K562 (cell line): ENCODE measurements at regions not wholly inside any gene's neighbourhood (a gene's known extent, or its start where the extent isn't known, plus 50 kb on each side); places are given as distances from the start of the nearest gene placed in this dataset.

Experiments
- ATAC-seq: fragments of 200-7000 bp; cut with Tn5 transposase; 3 replicates; pipeline ENCODE4 v1.9.1; 2020; ENCODE audit warnings: moderate library complexity
- BruUV-seq: library from RNA; stranded (reverse); fragments of 400-500 nt; replicated peaks from 2 replicates; lab custom pipeline; 2021; lab: Mats Ljungman, UMichigan
- CTCF ChIA-PET: fragments of 300-600 bp; formaldehyde crosslinking; extraction: SDS; loops from one replicate; lab custom pipeline; 2021; ENCODE audit warnings: low intra/inter-chr PET ratio; lab: Yijun Ruan, JAX
- POLR2A ChIA-PET: fragments of 300-600, 350-650 bp; sonication (Branson Sonifier 250); formaldehyde crosslinking; extraction: SDS; loops from one replicate; lab custom pipeline; 2021; ENCODE audit warnings: antibody characterized with exemption, inconsistent platforms; lab: Yijun Ruan, JAX
- DNase-seq, 4 experiments: peaks; one replicate each; pipeline versions ENCODE4 v3.0.0 to v3.0.0-alpha.2; 2011 to 2018; ENCODE audit warnings: low spot score in 3 of 4, mixed read lengths in 3 of 4; ENCODE audit errors: extremely low read depth in 1 of 4
- FAIRE-seq: peaks from 2 replicates; lab custom pipeline; 2011; peaks lifted over from hg19 to GRCh38; lab: Jason Lieb, UNC
- H2AFZ ChIP-seq: 2 replicates; pipeline ENCODE4 v1.6.0; 2011; ENCODE audit warnings: low read depth, low read length, control low read depth, inconsistent platforms
- H3K27ac ChIP-seq: fragments of 200-600 bp; 3 replicates; pipeline ENCODE4 v1.8.0; 2011; ENCODE audit warnings: low read depth, mild to moderate bottlenecking, control low read depth, inconsistent platforms, low read length, moderate library complexity, mixed read lengths; ENCODE audit errors: extremely low read depth
- H3K27me3 ChIP-seq, 2 experiments: fragments of 300-600 bp in 1 of 2; 2 replicates in 1 of 2; 3 replicates in 1 of 2; pipeline versions ENCODE4 v1.6.0 to v1.8.0; 2011; ENCODE audit warnings: inconsistent platforms in 2 of 2, low read length in 2 of 2, mild to moderate bottlenecking in 1 of 2, mixed read lengths in 1 of 2, moderate library complexity in 1 of 2; ENCODE audit not compliant: control insufficient read depth in 2 of 2, insufficient read depth in 2 of 2
- H3K36me3 ChIP-seq: fragments of 300-600 bp; 3 replicates; pipeline ENCODE4 v1.8.0; 2011; ENCODE audit warnings: mild to moderate bottlenecking, low read length, inconsistent platforms; ENCODE audit not compliant: control insufficient read depth, insufficient read depth
- H3K4me1 ChIP-seq, 2 experiments: fragments of 200-600 bp in 1 of 2; replicated peaks in 1 of 2; 2 replicates in 1 of 2; 3 replicates in 1 of 2; pipeline versions ENCODE4 v1.5.1 to v1.8.0; 2011; ENCODE audit warnings: inconsistent platforms in 2 of 2, low read length in 2 of 2, mild to moderate bottlenecking in 1 of 2, mixed read lengths in 1 of 2, moderate library complexity in 1 of 2; ENCODE audit not compliant: control insufficient read depth in 2 of 2, insufficient read depth in 2 of 2
- H3K4me2 ChIP-seq: 2 replicates; pipeline ENCODE4 v1.6.1; 2011; ENCODE audit warnings: low read length, control low read depth, inconsistent platforms, mixed read lengths; ENCODE audit not compliant: insufficient read depth
- H3K4me3 ChIP-seq: fragments of 200-600 bp; sonication (generic), shearing (Covaris generic); 2 replicates; pipeline ENCODE4 v1.5.1; 2016; ENCODE audit warnings: control low read depth, inconsistent platforms
- H3K79me2 ChIP-seq: fragments of 200-600 bp; 3 replicates; pipeline ENCODE4 v1.8.0; 2011; ENCODE audit warnings: low read length, inconsistent platforms; ENCODE audit not compliant: control insufficient read depth, insufficient read depth
- H3K9ac ChIP-seq, 2 experiments: 2 replicates each; pipeline versions ENCODE4 v1.6.0 to v1.6.1; 2011; ENCODE audit warnings: low read depth in 2 of 2, low read length in 2 of 2, control low read depth in 1 of 2, inconsistent platforms in 1 of 2, mild to moderate bottlenecking in 1 of 2, mixed read lengths in 1 of 2; ENCODE audit not compliant: insufficient read depth in 1 of 2
- H3K9me1 ChIP-seq: one replicate; pipeline ENCODE4 v1.6.0; 2011; ENCODE audit warnings: inconsistent platforms, mild to moderate bottlenecking, low read length, moderate library complexity; ENCODE audit not compliant: control insufficient read depth, insufficient read depth
- H3K9me3 ChIP-seq: replicated peaks from 2 replicates; pipeline ENCODE4 v1.5.1; 2011; ENCODE audit warnings: low read depth, low read length, inconsistent platforms; ENCODE audit not compliant: control insufficient read depth, insufficient read depth
- H4K20me1 ChIP-seq: replicated peaks from 2 replicates; pipeline ENCODE4 v1.6.1; 2011; ENCODE audit warnings: low read length, inconsistent platforms, mixed read lengths; ENCODE audit not compliant: control insufficient read depth, insufficient read depth
- BCOR ChIP-seq: fragments of 450-650 bp; IDR thresholded peaks from 2 replicates; pipeline ENCODE4 v1.6.1; 2016
- BHLHE40 ChIP-seq: IDR thresholded peaks from 2 replicates; pipeline ENCODE4 v1.6.1; 2011; ENCODE audit warnings: low read length, improper control_type of control experiment
- EGR1 ChIP-seq: fragments of 450-650 bp; conservative IDR thresholded peaks from 2 replicates; pipeline ENCODE4 v1.6.1; 2017; ENCODE audit warnings: mild to moderate bottlenecking
- HNRNPLL ChIP-seq: fragments of 200-400 bp; formaldehyde crosslinking; IDR thresholded peaks from 2 replicates; pipeline ENCODE4 v1.6.1; 2017; ENCODE audit warnings: low read length, low read depth, mild to moderate bottlenecking; ENCODE audit not compliant: poor library complexity, severe bottlenecking
- POLR2A ChIP-seq: fragments of 450-650 bp; conservative IDR thresholded peaks from 2 replicates; pipeline ENCODE4 v1.6.1; 2016
- SAFB2 ChIP-seq: fragments of 200-400 bp; formaldehyde crosslinking; IDR thresholded peaks from 2 replicates; pipeline ENCODE4 v1.6.1; 2018; ENCODE audit warnings: borderline replicate concordance, low read length, low read depth, moderate library complexity; ENCODE audit not compliant: severe bottlenecking
- SLC30A9 ChIP-seq: fragments of 250-450 bp; sonication (Bioruptor Pico); IDR thresholded peaks from 2 replicates; pipeline ENCODE4 v1.8.0; 2022; ENCODE audit warnings: mild to moderate bottlenecking, moderate library complexity
- THRAP3 ChIP-seq: fragments of 450-650 bp; IDR thresholded peaks from 2 replicates; pipeline ENCODE4 v1.6.1; 2016; ENCODE audit warnings: mild to moderate bottlenecking, inconsistent platforms, borderline replicate concordance
- ZNF583 ChIP-seq: fragments of 250-450 bp; sonication (Bioruptor Pico); IDR thresholded peaks from 2 replicates; pipeline ENCODE4 v1.4.0; 2020
- WGBS: fragments of 100-300 bp; shearing (Covaris generic); methylation state at CpG from one replicate; pipeline ENCODE4 v1.1.6; 2016; ENCODE audit warnings: low coverage, mixed read lengths; ENCODE audit not compliant: insufficient coverage; ENCODE audit errors: missing lambda C conversion rate; 5-methylcytosine and 5-hydroxymethylcytosine counted together
- in situ Hi-C: fragments of 300-500 bp; cut with MboI; formaldehyde crosslinking; loops from 4 replicates; pipeline ENCODE4 v1.15.0; 2018; ENCODE audit warnings: inconsistent platforms, mixed read lengths
- intact Hi-C: fragments of 100-400 bp; cut with micrococcal nuclease; formaldehyde crosslinking; loops from 2 replicates; pipeline ENCODE4 v1.14.2; 2022
- TF ChIP-seq, protein P1 (sequence below): fragments of 450-650 bp; formaldehyde crosslinking; IDR thresholded peaks from 2 replicates; pipeline ENCODE4 v1.4.0; 2022; ENCODE audit warnings: mild to moderate bottlenecking, moderate library complexity
- TF ChIP-seq, protein P2 (sequence below): fragments of 450-650 bp; formaldehyde crosslinking; IDR thresholded peaks from 2 replicates; pipeline ENCODE4 v1.4.0; 2020; ENCODE audit warnings: mild to moderate bottlenecking, moderate library complexity

DNA sequence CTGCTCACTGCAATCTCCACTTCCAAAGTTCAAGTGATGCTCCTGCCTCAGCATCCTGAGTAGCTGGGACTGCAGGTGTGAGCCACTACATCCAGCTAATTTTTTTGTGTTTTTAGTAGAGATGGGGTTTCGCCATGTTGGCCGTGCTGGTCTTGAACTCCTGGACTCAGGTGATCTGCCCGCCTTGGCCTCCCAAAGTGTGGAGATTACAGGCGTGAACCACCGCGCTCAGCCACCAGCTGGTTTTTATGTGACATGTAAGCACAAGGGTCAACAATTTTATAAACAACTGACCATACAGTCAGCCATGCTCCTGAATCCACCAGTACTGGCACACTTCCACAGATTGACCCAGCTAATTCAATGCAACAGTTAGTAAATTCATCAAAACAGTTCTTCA, 526.3 kb upstream of the LRRC4C start:
- CTCF ChIA-PET, result no interaction called here
- Histone ChIP-seq H3K9me3 (no peaks in the 10 kb centered on the region), H2AFZ (no peak overlapping the region), H3K9ac (no peak overlapping the region), H3K27me3 (no peaks in the 10 kb centered on the region), H3K79me2 (no peaks in the 10 kb centered on the region), H4K20me1 (no peaks in the 10 kb centered on the region), H3K4me3 (no peak overlapping the region), H3K4me1 (no peaks in the 10 kb centered on the region), H3K36me3 (no peaks in the 10 kb centered on the region), H3K4me2 (no peak overlapping the region), H3K27ac (no peak overlapping the region), H3K9me1 (no peaks in the 10 kb centered on the region)
- TF ChIP-seq THRAP3, result no peak
- TF ChIP-seq, protein P1, sequence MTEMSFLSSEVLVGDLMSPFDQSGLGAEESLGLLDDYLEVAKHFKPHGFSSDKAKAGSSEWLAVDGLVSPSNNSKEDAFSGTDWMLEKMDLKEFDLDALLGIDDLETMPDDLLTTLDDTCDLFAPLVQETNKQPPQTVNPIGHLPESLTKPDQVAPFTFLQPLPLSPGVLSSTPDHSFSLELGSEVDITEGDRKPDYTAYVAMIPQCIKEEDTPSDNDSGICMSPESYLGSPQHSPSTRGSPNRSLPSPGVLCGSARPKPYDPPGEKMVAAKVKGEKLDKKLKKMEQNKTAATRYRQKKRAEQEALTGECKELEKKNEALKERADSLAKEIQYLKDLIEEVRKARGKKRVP (CRISPR knock-in tag), result no peak
- TF ChIP-seq EGR1, result no peak
- TF ChIP-seq SAFB2, result no peak
- TF ChIP-seq BHLHE40, result no peak
- no peak for TF ChIP-seq SLC30A9 (CRISPR knock-in tag)
- TF ChIP-seq, protein P2, sequence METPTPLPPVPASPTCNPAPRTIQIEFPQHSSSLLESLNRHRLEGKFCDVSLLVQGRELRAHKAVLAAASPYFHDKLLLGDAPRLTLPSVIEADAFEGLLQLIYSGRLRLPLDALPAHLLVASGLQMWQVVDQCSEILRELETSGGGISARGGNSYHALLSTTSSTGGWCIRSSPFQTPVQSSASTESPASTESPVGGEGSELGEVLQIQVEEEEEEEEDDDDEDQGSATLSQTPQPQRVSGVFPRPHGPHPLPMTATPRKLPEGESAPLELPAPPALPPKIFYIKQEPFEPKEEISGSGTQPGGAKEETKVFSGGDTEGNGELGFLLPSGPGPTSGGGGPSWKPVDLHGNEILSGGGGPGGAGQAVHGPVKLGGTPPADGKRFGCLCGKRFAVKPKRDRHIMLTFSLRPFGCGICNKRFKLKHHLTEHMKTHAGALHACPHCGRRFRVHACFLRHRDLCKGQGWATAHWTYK (CRISPR knock-in tag), result no peak
- no peak for TF ChIP-seq POLR2A
- TF ChIP-seq HNRNPLL, result no peak
- no peak for TF ChIP-seq BCOR
- TF ChIP-seq ZNF583 (CRISPR knock-in tag), result no peak
- WGBS, result 0% methylated on average over 6 of the region's 6 CpGs
- in situ Hi-C loops (no loop called here), intact Hi-C loops (no loop called here)
- ATAC-seq (no peak), FAIRE-seq (no peak), DNase-seq (no peak)
- POLR2A ChIA-PET, result no interaction called here
- BruUV-seq, result no TSS peak
